Activated naive CD8-positive, alpha-beta T cell treated with anti-CD3 and anti-CD28 coated beads for 36 hours (primary cell): ENCODE measurements at regions not wholly inside any gene's neighbourhood (a gene's known extent, or its start where the extent isn't known, plus 50 kb on each side); places are given as distances from the start of the nearest gene placed in this dataset.

Source experiments
- DNase-seq: peaks from one replicate; pipeline ENCODE4 v3.0.0; 2021
- H3K27ac Mint-ChIP-seq: one replicate; pipeline ENCODE4 v1.8.0; 2022; ENCODE audit warnings: mild to moderate bottlenecking, moderate library complexity, mixed read lengths
- H3K27me3 Mint-ChIP-seq: one replicate; pipeline ENCODE4 v1.8.0; 2022; ENCODE audit warnings: mild to moderate bottlenecking, mixed read lengths
- H3K36me3 Mint-ChIP-seq: one replicate; pipeline ENCODE4 v1.8.0; 2021; ENCODE audit warnings: mild to moderate bottlenecking, mixed read lengths
- H3K4me1 Mint-ChIP-seq: one replicate; pipeline ENCODE4 v1.8.0; 2021; ENCODE audit warnings: mixed read lengths
- H3K4me3 Mint-ChIP-seq: one replicate; pipeline ENCODE4 v1.8.0; 2022; ENCODE audit warnings: mild to moderate bottlenecking, moderate library complexity, mixed read lengths
- H3K9me3 Mint-ChIP-seq: one replicate; pipeline ENCODE4 v1.8.0; 2022; ENCODE audit warnings: mixed read lengths

- H3K27me3 Mint-ChIP-seq: peaks cover 29% of the 10 kb centered on the region
- no peak overlapping the region for H3K27ac Mint-ChIP-seq
- DNase-seq: no peak
- H3K36me3 Mint-ChIP-seq: no peaks in the 10 kb centered on the region
- H3K4me1 Mint-ChIP-seq: no peaks in the 10 kb centered on the region
- H3K9me3 Mint-ChIP-seq: peaks cover 3% of the 10 kb centered on the region
- H3K4me3 Mint-ChIP-seq: no peak overlapping the region
Measured at GRCh38 chr11:59302991-59303390, 55.7 kb upstream of the OR5AN1 start.

- peaks cover 36% of the 10 kb centered on the region for H3K27me3 Mint-ChIP-seq
- no peak for DNase-seq
- H3K4me3 Mint-ChIP-seq: no peak overlapping the region
- H3K36me3 Mint-ChIP-seq: no peaks in the 10 kb centered on the region
- no peaks in the 10 kb centered on the region for H3K4me1 Mint-ChIP-seq
- no peaks in the 10 kb centered on the region for H3K9me3 Mint-ChIP-seq
- no peak overlapping the region for H3K27ac Mint-ChIP-seq
Measured at GRCh38 chr11:59295435-59295834, 63.3 kb upstream of the OR5AN1 start.

- Mint-ChIP-seq H3K27me3 (peaks cover 22% of the 10 kb centered on the region), H3K4me1 (no peaks in the 10 kb centered on the region), H3K36me3 (no peaks in the 10 kb centered on the region), H3K27ac (no peak overlapping the region), H3K9me3 (no peaks in the 10 kb centered on the region), H3K4me3 (no peak overlapping the region)
- DNase-seq: no peak
Measured at GRCh38 chr11:59292611-59293010, 66.1 kb upstream of the OR5AN1 start.

- H3K36me3 Mint-ChIP-seq: no peaks in the 10 kb centered on the region
- no peaks in the 10 kb centered on the region for H3K9me3 Mint-ChIP-seq
- H3K27ac Mint-ChIP-seq: no peak overlapping the region
- H3K4me3 Mint-ChIP-seq: no peak overlapping the region
- peaks cover 17% of the 10 kb centered on the region for H3K27me3 Mint-ChIP-seq
- DNase-seq: no peak
- H3K4me1 Mint-ChIP-seq: no peaks in the 10 kb centered on the region
Measured at GRCh38 chr11:59291228-59291627, 67.5 kb upstream of the OR5AN1 start.

- Mint-ChIP-seq H3K4me3 (no peak overlapping the region), H3K9me3 (no peaks in the 10 kb centered on the region), H3K27ac (no peak overlapping the region), H3K36me3 (no peaks in the 10 kb centered on the region), H3K4me1 (peaks cover 2% of the 10 kb centered on the region), H3K27me3 (peaks cover 25% of the 10 kb centered on the region)
- DNase-seq: no peak
Measured at GRCh38 chr11:59289356-59290181, 69.1 kb upstream of the OR5AN1 start.

- Mint-ChIP-seq H3K4me1 (peaks cover 12% of the 10 kb centered on the region), H3K27ac (no peak overlapping the region), H3K9me3 (no peaks in the 10 kb centered on the region), H3K4me3 (no peak overlapping the region), H3K36me3 (no peaks in the 10 kb centered on the region), H3K27me3 (peaks cover 25% of the 10 kb centered on the region)
- no peak for DNase-seq
Measured at GRCh38 chr11:59285716-59286260, 72.9 kb upstream of the OR5AN1 start.

- peaks cover 12% of the 10 kb centered on the region for H3K4me1 Mint-ChIP-seq
- H3K9me3 Mint-ChIP-seq: no peaks in the 10 kb centered on the region
- no peaks in the 10 kb centered on the region for H3K36me3 Mint-ChIP-seq
- H3K27ac Mint-ChIP-seq: no peak overlapping the region
- DNase-seq: no peak
- H3K4me3 Mint-ChIP-seq: no peak overlapping the region
- H3K27me3 Mint-ChIP-seq: peaks cover 25% of the 10 kb centered on the region
Measured at GRCh38 chr11:59284773-59285129, 72.0 kb upstream of the MPEG1 start.

- H3K4me1 Mint-ChIP-seq: peaks cover 12% of the 10 kb centered on the region
- peak; percentile 27 for DNase-seq
- peak overlapping the region; percentile 27 for H3K27ac Mint-ChIP-seq
- no peaks in the 10 kb centered on the region for H3K9me3 Mint-ChIP-seq
- peaks cover 23% of the 10 kb centered on the region for H3K27me3 Mint-ChIP-seq
- no peaks in the 10 kb centered on the region for H3K36me3 Mint-ChIP-seq
- H3K4me3 Mint-ChIP-seq: peak overlapping the region; percentile 57
Measured at GRCh38 chr11:59283825-59284772, 71.4 kb upstream of the MPEG1 start.

- Mint-ChIP-seq H3K4me3 (no peak overlapping the region), H3K36me3 (no peaks in the 10 kb centered on the region), H3K9me3 (no peaks in the 10 kb centered on the region), H3K27ac (no peak overlapping the region), H3K4me1 (peaks cover 12% of the 10 kb centered on the region), H3K27me3 (peaks cover 21% of the 10 kb centered on the region)
- no peak for DNase-seq
Measured at GRCh38 chr11:59283311-59283710, 70.6 kb upstream of the MPEG1 start.

GRCh38 chr11:59281177-59281576 is 68.5 kb upstream of the MPEG1 start:
- H3K36me3 Mint-ChIP-seq: no peaks in the 10 kb centered on the region
- peaks cover 17% of the 10 kb centered on the region for H3K27me3 Mint-ChIP-seq
- peaks cover 12% of the 10 kb centered on the region for H3K4me1 Mint-ChIP-seq
- H3K27ac Mint-ChIP-seq: no peak overlapping the region
- no peak for DNase-seq
- H3K9me3 Mint-ChIP-seq: peaks cover 2% of the 10 kb centered on the region
- no peak overlapping the region for H3K4me3 Mint-ChIP-seq

- DNase-seq: no peak
- Mint-ChIP-seq H3K4me3 (no peak overlapping the region), H3K27ac (peak overlapping the region; percentile 63), H3K27me3 (no peaks in the 10 kb centered on the region), H3K36me3 (no peaks in the 10 kb centered on the region), H3K9me3 (peaks cover 2% of the 10 kb centered on the region), H3K4me1 (peaks cover 22% of the 10 kb centered on the region)
Measured at GRCh38 chr11:59273373-59273841, 60.7 kb upstream of the MPEG1 start.

- no peak for DNase-seq
- H3K27me3 Mint-ChIP-seq: no peaks in the 10 kb centered on the region
- peaks cover 2% of the 10 kb centered on the region for H3K9me3 Mint-ChIP-seq
- no peaks in the 10 kb centered on the region for H3K36me3 Mint-ChIP-seq
- peaks cover 22% of the 10 kb centered on the region for H3K4me1 Mint-ChIP-seq
- H3K27ac Mint-ChIP-seq: peak overlapping the region; percentile 63
- H3K4me3 Mint-ChIP-seq: no peak overlapping the region
Measured at GRCh38 chr11:59272771-59273372, 60.1 kb upstream of the MPEG1 start.

- Mint-ChIP-seq H3K27ac (no peak overlapping the region), H3K4me1 (peaks cover 22% of the 10 kb centered on the region), H3K36me3 (no peaks in the 10 kb centered on the region), H3K4me3 (no peak overlapping the region), H3K9me3 (no peaks in the 10 kb centered on the region), H3K27me3 (no peaks in the 10 kb centered on the region)
- DNase-seq: no peak
Measured at GRCh38 chr11:59271811-59272327, 59.1 kb upstream of the MPEG1 start.

- Mint-ChIP-seq H3K27me3 (no peaks in the 10 kb centered on the region), H3K4me3 (no peak overlapping the region), H3K4me1 (peaks cover 22% of the 10 kb centered on the region), H3K27ac (no peak overlapping the region), H3K36me3 (no peaks in the 10 kb centered on the region), H3K9me3 (no peaks in the 10 kb centered on the region)
- no peak for DNase-seq
Measured at GRCh38 chr11:59271247-59271755, 58.6 kb upstream of the MPEG1 start.
